ENCODE measurements at regions not wholly inside any gene's neighbourhood (a gene's known extent, or its start where the extent isn't known, plus 50 kb on each side); places are given as distances from the start of the nearest gene placed in this dataset.

GRCh38 chr5:73367650-73368049 is 80.9 kb downstream of the FOXD1 start:
- no peaks in the 10 kb centered on the region for H3K9me3 Mint-ChIP-seq
- DNase-seq (ENCODE audit: low spot score in 2 of 2) (no peak), ATAC-seq (ENCODE audit: low read depth) (no peak)
- H3K4me3 Mint-ChIP-seq, result no peak overlapping the region
- H3K27me3 Mint-ChIP-seq, result peaks cover 9% of the 10 kb centered on the region
- no peaks in the 10 kb centered on the region for H3K36me3 Mint-ChIP-seq
- H3K27ac Mint-ChIP-seq, result no peak overlapping the region
- no peaks in the 10 kb centered on the region for H3K4me1 Mint-ChIP-seq

GRCh38 chr5:73365990-73366667 is 82.4 kb downstream of the FOXD1 start:
- Mint-ChIP-seq H3K4me1 (no peaks in the 10 kb centered on the region), H3K9me3 (no peaks in the 10 kb centered on the region), H3K36me3 (no peaks in the 10 kb centered on the region), H3K27me3 (peaks cover 12% of the 10 kb centered on the region), H3K27ac (no peak overlapping the region), H3K4me3 (no peak overlapping the region)
- ATAC-seq (ENCODE audit: low read depth) (no peak), DNase-seq (ENCODE audit: low spot score in 2 of 2) (no peak)

- H3K4me1 Mint-ChIP-seq, result no peaks in the 10 kb centered on the region
- peaks cover 2% of the 10 kb centered on the region for H3K9me3 Mint-ChIP-seq
- H3K4me3 Mint-ChIP-seq, result no peak overlapping the region
- H3K27me3 Mint-ChIP-seq, result peaks cover 14% of the 10 kb centered on the region
- no peak overlapping the region for H3K27ac Mint-ChIP-seq
- no peaks in the 10 kb centered on the region for H3K36me3 Mint-ChIP-seq
- DNase-seq (ENCODE audit: low spot score in 2 of 2), result no peak
- ATAC-seq (ENCODE audit: low read depth), result no peak
Observed at GRCh38 chr5:73365301-73365853, 83.2 kb downstream of the FOXD1 start.

GRCh38 chr5:73363911-73364730 is 84.5 kb downstream of the FOXD1 start:
- DNase-seq (ENCODE audit: low spot score in 2 of 2) (no peak), ATAC-seq (ENCODE audit: low read depth) (no peak)
- Mint-ChIP-seq H3K4me1 (no peaks in the 10 kb centered on the region), H3K27me3 (peaks cover 16% of the 10 kb centered on the region), H3K36me3 (no peaks in the 10 kb centered on the region), H3K9me3 (peaks cover 2% of the 10 kb centered on the region), H3K4me3 (no peak overlapping the region), H3K27ac (no peak overlapping the region)

- no peak overlapping the region for H3K4me3 Mint-ChIP-seq
- no peak overlapping the region for H3K27ac Mint-ChIP-seq
- peaks cover 4% of the 10 kb centered on the region for H3K9me3 Mint-ChIP-seq
- H3K36me3 Mint-ChIP-seq, result no peaks in the 10 kb centered on the region
- H3K27me3 Mint-ChIP-seq, result peaks cover 22% of the 10 kb centered on the region
- ATAC-seq (ENCODE audit: low read depth) (no peak), DNase-seq (ENCODE audit: low spot score in 2 of 2) (no peak)
- H3K4me1 Mint-ChIP-seq, result no peaks in the 10 kb centered on the region
Observed at GRCh38 chr5:73359395-73359794, 89.2 kb downstream of the FOXD1 start.

- H3K27ac Mint-ChIP-seq, result no peak overlapping the region
- H3K4me3 Mint-ChIP-seq, result no peak overlapping the region
- peaks cover 22% of the 10 kb centered on the region for H3K27me3 Mint-ChIP-seq
- DNase-seq (ENCODE audit: low spot score in 2 of 2), result no peak
- H3K36me3 Mint-ChIP-seq, result no peaks in the 10 kb centered on the region
- no peak for ATAC-seq (ENCODE audit: low read depth)
- no peaks in the 10 kb centered on the region for H3K4me1 Mint-ChIP-seq
- peaks cover 4% of the 10 kb centered on the region for H3K9me3 Mint-ChIP-seq
Observed at GRCh38 chr5:73358366-73358765, 90.2 kb downstream of the FOXD1 start.

- Mint-ChIP-seq H3K27ac (no peak overlapping the region), H3K4me3 (no peak overlapping the region), H3K36me3 (no peaks in the 10 kb centered on the region), H3K4me1 (no peaks in the 10 kb centered on the region), H3K9me3 (peaks cover 4% of the 10 kb centered on the region), H3K27me3 (peaks cover 22% of the 10 kb centered on the region)
- DNase-seq (ENCODE audit: low spot score in 2 of 2), result no peak
- ATAC-seq (ENCODE audit: low read depth), result no peak
Observed at GRCh38 chr5:73357576-73357975, 91.0 kb downstream of the FOXD1 start.

GRCh38 chr5:73355108-73355507 is 93.5 kb downstream of the FOXD1 start:
- DNase-seq (ENCODE audit: low spot score in 2 of 2), result no peak
- ATAC-seq (ENCODE audit: low read depth), result no peak
- Mint-ChIP-seq H3K4me3 (no peak overlapping the region), H3K9me3 (peaks cover 9% of the 10 kb centered on the region), H3K27me3 (peaks cover 14% of the 10 kb centered on the region), H3K4me1 (no peaks in the 10 kb centered on the region), H3K36me3 (peaks cover 1% of the 10 kb centered on the region), H3K27ac (no peak overlapping the region)

GRCh38 chr5:73354406-73354805 is 94.2 kb downstream of the FOXD1 start:
- peaks cover 16% of the 10 kb centered on the region for H3K9me3 Mint-ChIP-seq
- H3K4me1 Mint-ChIP-seq, result no peaks in the 10 kb centered on the region
- ATAC-seq (ENCODE audit: low read depth), result no peak
- peaks cover 1% of the 10 kb centered on the region for H3K36me3 Mint-ChIP-seq
- no peak overlapping the region for H3K4me3 Mint-ChIP-seq
- H3K27me3 Mint-ChIP-seq, result peaks cover 12% of the 10 kb centered on the region
- no peak overlapping the region for H3K27ac Mint-ChIP-seq
- DNase-seq (ENCODE audit: low spot score in 2 of 2), result no peak

GRCh38 chr5:73352649-73353230 is 95.8 kb downstream of the FOXD1 start:
- Mint-ChIP-seq H3K27ac (no peak overlapping the region), H3K27me3 (peaks cover 3% of the 10 kb centered on the region), H3K9me3 (peaks cover 22% of the 10 kb centered on the region), H3K36me3 (peaks cover 1% of the 10 kb centered on the region), H3K4me3 (no peak overlapping the region), H3K4me1 (no peaks in the 10 kb centered on the region)
- ATAC-seq (ENCODE audit: low read depth) (no peak), DNase-seq (ENCODE audit: low spot score in 2 of 2) (no peak)

GRCh38 chr5:73352243-73352642 is 96.3 kb downstream of the FOXD1 start:
- no peak overlapping the region for H3K27ac Mint-ChIP-seq
- ATAC-seq (ENCODE audit: low read depth) (no peak), DNase-seq (ENCODE audit: low spot score in 2 of 2) (no peak)
- H3K4me3 Mint-ChIP-seq, result no peak overlapping the region
- H3K9me3 Mint-ChIP-seq, result peaks cover 22% of the 10 kb centered on the region
- H3K4me1 Mint-ChIP-seq, result no peaks in the 10 kb centered on the region
- H3K27me3 Mint-ChIP-seq, result no peaks in the 10 kb centered on the region
- peaks cover 1% of the 10 kb centered on the region for H3K36me3 Mint-ChIP-seq

GRCh38 chr5:73351593-73351992 is 97.0 kb downstream of the FOXD1 start:
- no peak overlapping the region for H3K27ac Mint-ChIP-seq
- H3K4me1 Mint-ChIP-seq, result no peaks in the 10 kb centered on the region
- peaks cover 1% of the 10 kb centered on the region for H3K36me3 Mint-ChIP-seq
- H3K9me3 Mint-ChIP-seq, result peaks cover 28% of the 10 kb centered on the region
- no peak for DNase-seq (ENCODE audit: low spot score in 2 of 2)
- H3K4me3 Mint-ChIP-seq, result no peak overlapping the region
- H3K27me3 Mint-ChIP-seq, result no peaks in the 10 kb centered on the region
- ATAC-seq (ENCODE audit: low read depth), result no peak

- no peak for ATAC-seq (ENCODE audit: low read depth)
- Mint-ChIP-seq H3K36me3 (peaks cover 1% of the 10 kb centered on the region), H3K9me3 (peaks cover 32% of the 10 kb centered on the region), H3K27ac (no peak overlapping the region), H3K27me3 (no peaks in the 10 kb centered on the region), H3K4me1 (no peaks in the 10 kb centered on the region), H3K4me3 (no peak overlapping the region)
- DNase-seq (ENCODE audit: low spot score in 2 of 2), result no peak
Observed at GRCh38 chr5:73346878-73347408, 101.6 kb downstream of the FOXD1 start.

GRCh38 chr5:73344835-73345234 is 103.7 kb downstream of the FOXD1 start:
- H3K4me1 Mint-ChIP-seq, result no peaks in the 10 kb centered on the region
- H3K27ac Mint-ChIP-seq, result no peak overlapping the region
- H3K27me3 Mint-ChIP-seq, result peaks cover 7% of the 10 kb centered on the region
- H3K4me3 Mint-ChIP-seq, result no peak overlapping the region
- no peaks in the 10 kb centered on the region for H3K36me3 Mint-ChIP-seq
- H3K9me3 Mint-ChIP-seq, result peaks cover 22% of the 10 kb centered on the region
- DNase-seq (ENCODE audit: low spot score in 2 of 2), result no peak
- no peak for ATAC-seq (ENCODE audit: low read depth)

All from memory B cell (primary cell).